Lower leg skin (tissue), 4 donors: ENCODE measurements at regions not wholly inside any gene's neighbourhood (a gene's known extent, or its start where the extent isn't known, plus 50 kb on each side); places are given as distances from the start of the nearest gene placed in this dataset.

Experiments
- DNase-seq, 2 donors: peaks; one replicate each; pipeline ENCODE4 v3.0.0-alpha.2; 2019; ENCODE audit warnings: low spot score in 2 of 2
- H3K4me3 ChIP-seq: fragments of 200-600 bp; sonication (generic); 2 replicates; pipeline ENCODE4 v1.5.1; 2017; ENCODE audit warnings: mild to moderate bottlenecking, low read depth; ENCODE audit not compliant: poor library complexity, severe bottlenecking
- CTCF ChIP-seq, 3 donors: fragments of 450-650 bp; IDR thresholded peaks; one replicate each; pipeline ENCODE4 v1.5.1; 2016; ENCODE audit warnings: antibody characterized with exemption in 3 of 3, mild to moderate bottlenecking in 3 of 3, moderate library complexity in 2 of 3
- POLR2A ChIP-seq, 2 donors: fragments of 450-650 bp; IDR thresholded peaks; one replicate each; pipeline ENCODE4 v1.6.1; 2016 to 2017; ENCODE audit warnings: antibody characterized with exemption in 2 of 2, mild to moderate bottlenecking in 1 of 2, moderate library complexity in 1 of 2
- WGBS, 2 donors: methylation state at CpG; one replicate each; pipeline ENCODE4 v1.1.5; 2018; 5-methylcytosine and 5-hydroxymethylcytosine counted together
- intact Hi-C: fragments of 100-400 bp; cut with DNase I; formaldehyde crosslinking; loops from one replicate; pipeline ENCODE4 v1.15.0; 2023; ENCODE audit warnings: low total_unique reads

- no peak for DNase-seq
- intact Hi-C loops = no loop called here
Observed at GRCh38 chr14:94867209-94867608, 97.3 kb upstream of the GSC start.

DNA sequence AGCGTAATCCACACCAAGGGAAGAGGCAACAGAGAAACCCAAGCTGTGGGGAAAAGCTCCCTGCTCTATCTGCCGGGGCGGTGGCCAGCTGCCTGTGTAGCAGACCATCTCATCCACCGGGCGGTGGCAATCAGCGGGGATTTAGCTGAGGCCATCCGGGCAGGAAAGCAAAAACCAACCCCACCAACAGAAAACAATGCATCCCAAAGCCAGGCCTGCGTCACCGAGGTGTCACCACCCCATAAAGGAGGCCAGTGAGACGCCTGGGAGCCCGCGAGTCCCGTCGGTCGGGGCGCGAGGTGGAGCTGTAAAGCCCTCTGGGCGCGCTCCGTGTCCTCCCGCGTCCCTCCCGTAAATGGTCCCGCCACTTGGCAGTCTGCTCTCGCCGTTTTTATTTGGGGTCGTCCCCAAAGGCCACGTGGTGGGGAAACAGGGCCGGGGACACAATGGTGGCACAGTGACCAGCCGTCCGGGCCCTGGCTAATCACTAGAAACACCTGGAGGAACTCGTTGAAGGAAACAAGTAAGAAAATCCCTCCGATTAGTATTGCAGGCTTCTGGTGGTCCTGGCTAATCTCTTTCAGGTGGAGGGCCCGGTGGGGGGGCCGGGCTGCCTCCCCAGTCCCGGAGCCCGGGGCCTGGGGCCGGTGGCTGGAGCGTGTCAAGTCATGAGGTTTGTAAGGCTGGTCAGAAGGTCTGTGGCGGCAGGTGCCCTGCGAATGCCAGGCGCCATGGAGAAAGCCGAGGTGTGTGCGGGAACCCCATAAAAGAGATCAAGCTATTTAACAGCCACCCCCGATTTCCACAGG is 94.7 kb upstream of the GSC start:
- DNase-seq = no peak
- H3K4me3 ChIP-seq = no peak overlapping the region
- WGBS, 2 donors = 28 to 32% methylated on average over 43 to 45 of the region's 45 CpGs
- intact Hi-C loops = no loop called here
- no peak for TF ChIP-seq POLR2A (IDR thresholded peaks at IDR 0.05)
- no peak for TF ChIP-seq CTCF (IDR thresholded peaks at IDR 0.05)

More at GRCh38 chr14:94867209-94867608, 97.3 kb upstream of the GSC start:
- WGBS, 2 donors = 91 to 94% methylated on average over 6 of the region's 6 CpGs
- H3K4me3 ChIP-seq = no peak overlapping the region
- TF ChIP-seq POLR2A (IDR thresholded peaks at IDR 0.05) (no peak), CTCF (IDR thresholded peaks at IDR 0.05) (no peak)

DNA sequence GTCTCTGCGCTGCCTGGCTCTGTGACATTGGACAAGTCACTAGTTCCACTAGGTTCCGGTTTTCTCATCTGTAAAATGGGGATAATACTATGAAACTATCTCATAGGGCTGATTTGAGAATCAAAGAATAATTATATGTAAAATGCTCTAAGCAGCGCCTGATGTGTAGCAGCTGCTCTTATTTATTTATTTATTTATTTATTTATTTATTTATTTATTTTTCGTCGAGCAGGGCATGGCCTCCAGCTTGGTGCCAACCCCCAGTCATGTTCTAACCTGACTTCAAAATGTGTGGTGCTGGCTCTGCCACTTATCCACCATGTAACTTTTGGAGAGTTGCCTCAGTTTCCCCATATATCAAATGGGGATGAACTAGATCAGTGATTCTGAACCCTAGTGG is 93.5 kb upstream of the GSC start:
- 89 to 92% methylated on average over 5 of the region's 5 CpGs for WGBS, 2 donors
- H3K4me3 ChIP-seq = no peak overlapping the region
- DNase-seq = no peak
- intact Hi-C loops = no loop called here
- TF ChIP-seq POLR2A (IDR thresholded peaks at IDR 0.05) = no peak
- no peak for TF ChIP-seq CTCF (IDR thresholded peaks at IDR 0.05)

DNA sequence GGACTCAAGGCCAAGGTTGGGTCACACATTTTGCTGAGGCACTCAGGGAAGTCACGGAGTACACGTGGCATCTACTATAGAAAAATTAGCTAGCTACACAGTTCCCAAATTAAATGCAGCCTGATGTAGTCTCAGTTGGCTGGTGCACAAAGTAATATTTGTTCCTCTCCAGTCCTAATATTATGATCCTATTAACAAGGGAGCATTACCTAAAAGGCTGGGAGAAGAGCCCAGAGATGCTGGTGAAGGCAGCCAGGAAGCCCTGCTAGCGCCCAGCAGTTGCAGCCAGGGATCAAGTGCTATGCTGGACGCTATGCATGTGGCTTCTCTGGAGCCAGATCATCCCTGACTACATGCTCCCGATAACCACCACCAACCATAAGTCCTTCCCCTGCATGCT is 88.0 kb upstream of the GSC start:
- no peak overlapping the region for H3K4me3 ChIP-seq
- no peak for DNase-seq
- intact Hi-C loops = no loop called here
- 38 to 59% methylated on average over 5 of the region's 5 CpGs for WGBS, 2 donors
- TF ChIP-seq POLR2A (IDR thresholded peaks at IDR 0.05) (no peak), CTCF (IDR thresholded peaks at IDR 0.05) (no peak)

- TF ChIP-seq CTCF (IDR thresholded peaks at IDR 0.05) (no peak), POLR2A (IDR thresholded peaks at IDR 0.05) (no peak)
- intact Hi-C loops = no loop called here
- no peak overlapping the region for H3K4me3 ChIP-seq
- DNase-seq = no peak
- WGBS, 2 donors = 94 to 96% methylated on average over 3 of the region's 3 CpGs
Observed at GRCh38 chr14:94853920-94854319, 84.0 kb upstream of the GSC start.
